ENCODE measurements at regions not wholly inside any gene's neighbourhood (a gene's known extent, or its start where the extent isn't known, plus 50 kb on each side); places are given as distances from the start of the nearest gene placed in this dataset.

GRCh38 chr3:151935446-151935845 is 62.0 kb downstream of the SUCNR1 start:
- no peak for DNase-seq (ENCODE audit: low read depth)

- no peak for DNase-seq (ENCODE audit: low read depth)
These were observed 67.0 kb downstream of the SUCNR1 start for GRCh38 chr3:151940481-151940880.

GRCh38 chr3:151943539-151943938 is 70.1 kb downstream of the SUCNR1 start:
- no peak for DNase-seq (ENCODE audit: low read depth)

GRCh38 chr3:151944356-151944755 is 70.9 kb downstream of the SUCNR1 start:
- no peak for DNase-seq (ENCODE audit: low read depth)

- no peak for DNase-seq (ENCODE audit: low read depth)
These were observed 73.2 kb downstream of the SUCNR1 start for GRCh38 chr3:151946606-151947005.

GRCh38 chr3:151949706-151950105 is 76.3 kb downstream of the SUCNR1 start:
- DNase-seq (ENCODE audit: low read depth), result no peak

GRCh38 chr3:151955356-151955755 is 81.9 kb downstream of the SUCNR1 start:
- DNase-seq (ENCODE audit: low read depth), result no peak

- DNase-seq (ENCODE audit: low read depth), result no peak
These were observed 87.6 kb downstream of the SUCNR1 start for GRCh38 chr3:151960961-151961580.

GRCh38 chr3:151962352-151962751 is 88.9 kb downstream of the SUCNR1 start:
- DNase-seq (ENCODE audit: low read depth), result no peak

GRCh38 chr3:151962912-151963311 is 89.5 kb downstream of the SUCNR1 start:
- DNase-seq (ENCODE audit: low read depth), result no peak

GRCh38 chr3:151964743-151965142 is 91.3 kb downstream of the SUCNR1 start:
- no peak for DNase-seq (ENCODE audit: low read depth)

- no peak for DNase-seq (ENCODE audit: low read depth)
These were observed 95.7 kb downstream of the SUCNR1 start for GRCh38 chr3:151969026-151969642.

- DNase-seq (ENCODE audit: low read depth), result no peak
These were observed 98.6 kb downstream of the SUCNR1 start for GRCh38 chr3:151971814-151972579.

GRCh38 chr3:151974067-151974466 is 100.6 kb downstream of the SUCNR1 start:
- DNase-seq (ENCODE audit: low read depth), result no peak

- no peak for DNase-seq (ENCODE audit: low read depth)
These were observed 103.0 kb downstream of the SUCNR1 start for GRCh38 chr3:151976211-151977050.

GRCh38 chr3:151979906-151980305 is 106.5 kb downstream of the SUCNR1 start:
- no peak for DNase-seq (ENCODE audit: low read depth)

GRCh38 chr3:151983538-151983937 is 110.1 kb downstream of the SUCNR1 start:
- no peak for DNase-seq (ENCODE audit: low read depth)

GRCh38 chr3:151985787-151986430 is 112.5 kb downstream of the SUCNR1 start:
- no peak for DNase-seq (ENCODE audit: low read depth)

- DNase-seq (ENCODE audit: low read depth), result no peak
These were observed 114.5 kb downstream of the SUCNR1 start for GRCh38 chr3:151987893-151988292.

GRCh38 chr3:151989621-151990020 is 116.2 kb downstream of the SUCNR1 start:
- DNase-seq (ENCODE audit: low read depth), result no peak

- DNase-seq (ENCODE audit: low read depth), result no peak
These were observed 117.4 kb downstream of the SUCNR1 start for GRCh38 chr3:151990696-151991376.

Data from activated T-cell treated with anti-CD3 and anti-CD28 coated beads for 24 hours (primary cell).